GM18502 (cell line): ENCODE measurements at regions not wholly inside any gene's neighbourhood (a gene's known extent, or its start where the extent isn't known, plus 50 kb on each side); places are given as distances from the start of the nearest gene placed in this dataset.
"Not testable (repeated sequence)": the region's sequence is repeated elsewhere in the genome, so short reads cannot be mapped to it uniquely, and the experiment has no call there.

ENCODE experiments used
- ATAC-seq: cut with Tn5 transposase; IDR thresholded peaks from one replicate; pipeline ENCODE4 v1.9.1; 2021; ENCODE audit warnings: mild to moderate bottlenecking; ENCODE audit not compliant: unreplicated experiment, poor library complexity

GRCh38 chr22:22795639-22796038 is 92.0 kb upstream of the IGLL5 start:
- not testable (repeated sequence) for ATAC-seq

GRCh38 chr22:22796724-22797123 is 90.9 kb upstream of the IGLL5 start:
- ATAC-seq, result no peak

- ATAC-seq, result no peak
Measured at GRCh38 chr22:22798232-22798616, 89.4 kb upstream of the IGLL5 start.

GRCh38 chr22:22798716-22799115 is 88.9 kb upstream of the IGLL5 start:
- no peak for ATAC-seq

- no peak for ATAC-seq
Measured at GRCh38 chr22:22799561-22799960, 88.1 kb upstream of the IGLL5 start.

GRCh38 chr22:22800716-22801115 is 86.9 kb upstream of the IGLL5 start:
- no peak for ATAC-seq

GRCh38 chr22:22802339-22802970 is 85.2 kb upstream of the IGLL5 start:
- ATAC-seq, result no peak

GRCh38 chr22:22803285-22803853 is 84.2 kb upstream of the IGLL5 start:
- ATAC-seq, result no peak

GRCh38 chr22:22810018-22810427 is 77.6 kb upstream of the IGLL5 start:
- no peak for ATAC-seq

- peak; percentile 54 for ATAC-seq
Measured at GRCh38 chr22:22810471-22810870, 77.1 kb upstream of the IGLL5 start.

- ATAC-seq, result peak; percentile 54
Measured at GRCh38 chr22:22811016-22812009, 76.3 kb upstream of the IGLL5 start.

GRCh38 chr22:22812031-22812905 is 75.3 kb upstream of the IGLL5 start:
- no peak for ATAC-seq

GRCh38 chr22:22813126-22814075 is 74.2 kb upstream of the IGLL5 start:
- ATAC-seq, result no peak

GRCh38 chr22:22814666-22815396 is 72.8 kb upstream of the IGLL5 start:
- no peak for ATAC-seq

- no peak for ATAC-seq
Measured at GRCh38 chr22:22815397-22816170, 72.0 kb upstream of the IGLL5 start.

- ATAC-seq, result no peak
Measured at GRCh38 chr22:22816171-22816514, 71.5 kb upstream of the IGLL5 start.

- no peak for ATAC-seq
Measured at GRCh38 chr22:22816766-22817410, 70.7 kb upstream of the IGLL5 start.
